Neural crest cell (in vitro differentiated cells): ENCODE measurements at regions not wholly inside any gene's neighbourhood (a gene's known extent, or its start where the extent isn't known, plus 50 kb on each side); places are given as distances from the start of the nearest gene placed in this dataset.
"Not testable (repeated sequence)": the region's sequence is repeated elsewhere in the genome, so short reads cannot be mapped to it uniquely, and the experiment has no call there.

Experiments
- DNase-seq: peaks from one replicate; pipeline ENCODE4 v3.0.0; 2021; ENCODE audit warnings: low read depth, mixed read lengths, low spot score
- H3K27ac Mint-ChIP-seq: one replicate; pipeline ENCODE4 v1.8.0; 2021; ENCODE audit warnings: mild to moderate bottlenecking, mixed read lengths; ENCODE audit not compliant: unreplicated experiment
- H3K27me3 Mint-ChIP-seq: 2 replicates; pipeline ENCODE4 v1.8.0; 2021; ENCODE audit warnings: low read depth, mild to moderate bottlenecking, mixed read lengths
- H3K36me3 Mint-ChIP-seq: 2 replicates; pipeline ENCODE4 v1.8.0; 2021; ENCODE audit warnings: low read depth, mild to moderate bottlenecking, mixed read lengths
- H3K4me1 Mint-ChIP-seq: 2 replicates; pipeline ENCODE4 v1.8.0; 2021; ENCODE audit warnings: mixed read lengths
- H3K4me3 Mint-ChIP-seq: one replicate; pipeline ENCODE4 v1.8.0; 2021; ENCODE audit warnings: mild to moderate bottlenecking, mixed read lengths
- H3K9me3 Mint-ChIP-seq: 2 replicates; pipeline ENCODE4 v1.8.0; 2021; ENCODE audit warnings: mixed read lengths
- CTCF ChIP-seq: fragments of 200-600 bp; sonication (generic); conservative IDR thresholded peaks from 2 replicates; pipeline ENCODE4 v1.5.0; 2021; ENCODE audit warnings: antibody characterized with exemption, mild to moderate bottlenecking

- Mint-ChIP-seq H3K4me1 (no peaks in the 10 kb centered on the region), H3K4me3 (no peak overlapping the region), H3K27me3 (no peaks in the 10 kb centered on the region), H3K27ac (no peak overlapping the region), H3K36me3 (no peaks in the 10 kb centered on the region), H3K9me3 (peaks cover 3% of the 10 kb centered on the region)
- no peak for TF ChIP-seq CTCF
- DNase-seq: no peak
Observed at GRCh38 chr10:57053530-57053929, 692.5 kb upstream of the ZWINT start.

- Mint-ChIP-seq H3K9me3 (no peaks in the 10 kb centered on the region), H3K4me3 (no peak overlapping the region), H3K36me3 (no peaks in the 10 kb centered on the region), H3K27me3 (no peaks in the 10 kb centered on the region), H3K27ac (no peak overlapping the region), H3K4me1 (no peaks in the 10 kb centered on the region)
- TF ChIP-seq CTCF: no peak
- no peak for DNase-seq
Observed at GRCh38 chr10:57049096-57049495, 688.0 kb upstream of the ZWINT start.

GRCh38 chr10:57038531-57038930, 677.5 kb upstream of the ZWINT start:
- no peak for DNase-seq
- no peaks in the 10 kb centered on the region for H3K9me3 Mint-ChIP-seq
- H3K36me3 Mint-ChIP-seq: no peaks in the 10 kb centered on the region

GRCh38 chr10:57035310-57035709, 674.3 kb upstream of the ZWINT start:
- H3K4me3 Mint-ChIP-seq: no peak overlapping the region
- H3K9me3 Mint-ChIP-seq: peaks cover 10% of the 10 kb centered on the region
- peaks cover 7% of the 10 kb centered on the region for H3K36me3 Mint-ChIP-seq
- H3K27me3 Mint-ChIP-seq: no peaks in the 10 kb centered on the region
- H3K27ac Mint-ChIP-seq: no peak overlapping the region
- TF ChIP-seq CTCF: no peak
- DNase-seq: no peak
- no peaks in the 10 kb centered on the region for H3K4me1 Mint-ChIP-seq

More at GRCh38 chr10:57038531-57038930, 677.5 kb upstream of the ZWINT start:
- Mint-ChIP-seq H3K4me1 (no peaks in the 10 kb centered on the region), H3K27me3 (no peaks in the 10 kb centered on the region), H3K27ac (no peak overlapping the region), H3K4me3 (no peak overlapping the region)
- no peak for TF ChIP-seq CTCF

GRCh38 chr10:57032301-57032700, 671.2 kb upstream of the ZWINT start:
- not testable (repeated sequence) for H3K27me3 Mint-ChIP-seq, H3K27ac Mint-ChIP-seq, H3K36me3 Mint-ChIP-seq, DNase-seq, H3K4me3 Mint-ChIP-seq, H3K4me1 Mint-ChIP-seq
- H3K9me3 Mint-ChIP-seq: peaks cover 10% of the 10 kb centered on the region

GRCh38 chr10:57031346-57031745, 670.3 kb upstream of the ZWINT start:
- H3K9me3 Mint-ChIP-seq: peaks cover 10% of the 10 kb centered on the region
- no peaks in the 10 kb centered on the region for H3K27me3 Mint-ChIP-seq
- no peak overlapping the region for H3K4me3 Mint-ChIP-seq
- no peak for TF ChIP-seq CTCF
- no peak overlapping the region for H3K27ac Mint-ChIP-seq
- H3K36me3 Mint-ChIP-seq: peaks cover 7% of the 10 kb centered on the region
- no peaks in the 10 kb centered on the region for H3K4me1 Mint-ChIP-seq
- no peak for DNase-seq
